K562 (cell line): ENCODE measurements at regions not wholly inside any gene's neighbourhood (a gene's known extent, or its start where the extent isn't known, plus 50 kb on each side); places are given as distances from the start of the nearest gene placed in this dataset.

ENCODE experiments used
- ATAC-seq: fragments of 200-7000 bp; cut with Tn5 transposase; 3 replicates; pipeline ENCODE4 v1.9.1; 2020; ENCODE audit warnings: moderate library complexity
- BruUV-seq: library from RNA; stranded (reverse); fragments of 400-500 nt; replicated peaks from 2 replicates; lab custom pipeline; 2021; lab: Mats Ljungman, UMichigan
- CTCF ChIA-PET: fragments of 300-600 bp; formaldehyde crosslinking; extraction: SDS; loops from one replicate; lab custom pipeline; 2021; ENCODE audit warnings: low intra/inter-chr PET ratio; lab: Yijun Ruan, JAX
- POLR2A ChIA-PET: fragments of 300-600, 350-650 bp; sonication (Branson Sonifier 250); formaldehyde crosslinking; extraction: SDS; loops from one replicate; lab custom pipeline; 2021; ENCODE audit warnings: antibody characterized with exemption, inconsistent platforms; lab: Yijun Ruan, JAX
- DNase-seq, 4 experiments: peaks; one replicate each; pipeline versions ENCODE4 v3.0.0 to v3.0.0-alpha.2; 2011 to 2018; ENCODE audit warnings: low spot score in 3 of 4, mixed read lengths in 3 of 4; ENCODE audit errors: extremely low read depth in 1 of 4
- FAIRE-seq: peaks from 2 replicates; lab custom pipeline; 2011; peaks lifted over from hg19 to GRCh38; lab: Jason Lieb, UNC
- H2AFZ ChIP-seq: 2 replicates; pipeline ENCODE4 v1.6.0; 2011; ENCODE audit warnings: low read depth, low read length, control low read depth, inconsistent platforms
- H3K27ac ChIP-seq: fragments of 200-600 bp; 3 replicates; pipeline ENCODE4 v1.8.0; 2011; ENCODE audit warnings: low read depth, mild to moderate bottlenecking, control low read depth, inconsistent platforms, low read length, moderate library complexity, mixed read lengths; ENCODE audit errors: extremely low read depth
- H3K27me3 ChIP-seq, 2 experiments: fragments of 300-600 bp in 1 of 2; 2 replicates in 1 of 2; 3 replicates in 1 of 2; pipeline versions ENCODE4 v1.6.0 to v1.8.0; 2011; ENCODE audit warnings: inconsistent platforms in 2 of 2, low read length in 2 of 2, mild to moderate bottlenecking in 1 of 2, mixed read lengths in 1 of 2, moderate library complexity in 1 of 2; ENCODE audit not compliant: control insufficient read depth in 2 of 2, insufficient read depth in 2 of 2
- H3K36me3 ChIP-seq: fragments of 300-600 bp; 3 replicates; pipeline ENCODE4 v1.8.0; 2011; ENCODE audit warnings: mild to moderate bottlenecking, low read length, inconsistent platforms; ENCODE audit not compliant: control insufficient read depth, insufficient read depth
- H3K4me1 ChIP-seq, 2 experiments: fragments of 200-600 bp in 1 of 2; replicated peaks in 1 of 2; 2 replicates in 1 of 2; 3 replicates in 1 of 2; pipeline versions ENCODE4 v1.5.1 to v1.8.0; 2011; ENCODE audit warnings: inconsistent platforms in 2 of 2, low read length in 2 of 2, mild to moderate bottlenecking in 1 of 2, mixed read lengths in 1 of 2, moderate library complexity in 1 of 2; ENCODE audit not compliant: control insufficient read depth in 2 of 2, insufficient read depth in 2 of 2
- H3K4me2 ChIP-seq: 2 replicates; pipeline ENCODE4 v1.6.1; 2011; ENCODE audit warnings: low read length, control low read depth, inconsistent platforms, mixed read lengths; ENCODE audit not compliant: insufficient read depth
- H3K4me3 ChIP-seq: fragments of 200-600 bp; sonication (generic), shearing (Covaris generic); 2 replicates; pipeline ENCODE4 v1.5.1; 2016; ENCODE audit warnings: control low read depth, inconsistent platforms
- H3K79me2 ChIP-seq: fragments of 200-600 bp; 3 replicates; pipeline ENCODE4 v1.8.0; 2011; ENCODE audit warnings: low read length, inconsistent platforms; ENCODE audit not compliant: control insufficient read depth, insufficient read depth
- H3K9ac ChIP-seq, 2 experiments: 2 replicates each; pipeline versions ENCODE4 v1.6.0 to v1.6.1; 2011; ENCODE audit warnings: low read depth in 2 of 2, low read length in 2 of 2, control low read depth in 1 of 2, inconsistent platforms in 1 of 2, mild to moderate bottlenecking in 1 of 2, mixed read lengths in 1 of 2; ENCODE audit not compliant: insufficient read depth in 1 of 2
- H3K9me1 ChIP-seq: one replicate; pipeline ENCODE4 v1.6.0; 2011; ENCODE audit warnings: inconsistent platforms, mild to moderate bottlenecking, low read length, moderate library complexity; ENCODE audit not compliant: control insufficient read depth, insufficient read depth
- H3K9me3 ChIP-seq: replicated peaks from 2 replicates; pipeline ENCODE4 v1.5.1; 2011; ENCODE audit warnings: low read depth, low read length, inconsistent platforms; ENCODE audit not compliant: control insufficient read depth, insufficient read depth
- H4K20me1 ChIP-seq: replicated peaks from 2 replicates; pipeline ENCODE4 v1.6.1; 2011; ENCODE audit warnings: low read length, inconsistent platforms, mixed read lengths; ENCODE audit not compliant: control insufficient read depth, insufficient read depth
- CGGBP1 ChIP-seq: fragments of 250-450 bp; sonication (Bioruptor Pico); IDR thresholded peaks from 2 replicates; pipeline ENCODE4 v1.9.0; 2021; ENCODE audit warnings: mild to moderate bottlenecking
- E2F3 ChIP-seq: fragments of 250-450 bp; sonication (Bioruptor Pico); IDR thresholded peaks from 2 replicates; pipeline ENCODE4 v1.4.0; 2020; ENCODE audit warnings: mild to moderate bottlenecking
- GATA2 ChIP-seq: sonication (generic); formaldehyde crosslinking; IDR thresholded peaks from 2 replicates; pipeline ENCODE4 v1.4.0; 2020; ENCODE audit warnings: mild to moderate bottlenecking, missing genetic modification reagents
- HDGF ChIP-seq: fragments of 450-650 bp; IDR thresholded peaks from 2 replicates; pipeline ENCODE4 v1.6.1; 2016
- MAX ChIP-seq: sonication (generic); formaldehyde crosslinking; IDR thresholded peaks from 2 replicates; pipeline ENCODE4 v1.9.0; 2022; ENCODE audit warnings: mild to moderate bottlenecking, missing genetic modification reagents
- NR3C1 ChIP-seq: sonication (generic); formaldehyde crosslinking; IDR thresholded peaks from 2 replicates; pipeline ENCODE4 v1.8.1; 2022; ENCODE audit warnings: missing genetic modification reagents
- SRSF7 ChIP-seq: fragments of 200-400 bp; formaldehyde crosslinking; optimal IDR thresholded peaks from 2 replicates; pipeline ENCODE3; 2017; ENCODE audit warnings: mild to moderate bottlenecking, low read depth, low read length
- STAG1 ChIP-seq: sonication (generic); formaldehyde crosslinking; IDR thresholded peaks from 2 replicates; pipeline ENCODE4 v1.5.0; 2020; ENCODE audit warnings: missing genetic modification reagents, borderline replicate concordance
- ZNF263 ChIP-seq: sonication (generic); formaldehyde crosslinking; IDR thresholded peaks from 2 replicates; pipeline ENCODE4 v1.8.0; 2022; ENCODE audit warnings: mild to moderate bottlenecking, missing genetic modification reagents, borderline replicate concordance
- ZNF830 ChIP-seq: fragments of 250-450 bp; sonication (Bioruptor Pico); IDR thresholded peaks from 2 replicates; pipeline ENCODE4 v1.5.0; 2021; ENCODE audit warnings: mild to moderate bottlenecking
- WGBS: fragments of 100-300 bp; shearing (Covaris generic); methylation state at CpG from one replicate; pipeline ENCODE4 v1.1.6; 2016; ENCODE audit warnings: low coverage, mixed read lengths; ENCODE audit not compliant: insufficient coverage; ENCODE audit errors: missing lambda C conversion rate; 5-methylcytosine and 5-hydroxymethylcytosine counted together
- in situ Hi-C: fragments of 300-500 bp; cut with MboI; formaldehyde crosslinking; loops from 4 replicates; pipeline ENCODE4 v1.15.0; 2018; ENCODE audit warnings: inconsistent platforms, mixed read lengths
- intact Hi-C: fragments of 100-400 bp; cut with micrococcal nuclease; formaldehyde crosslinking; loops from 2 replicates; pipeline ENCODE4 v1.14.2; 2022

GRCh38 chr11:36791957-36792356, 193.9 kb upstream of the RAG2 start (continued):
- no peak for TF ChIP-seq GATA2 (CRISPR knock-in tag)
- TF ChIP-seq STAG1 (CRISPR knock-in tag): no peak
- TF ChIP-seq CGGBP1: no peak
- no peak for TF ChIP-seq HDGF

GRCh38 chr11:36790526-36790925, 192.5 kb upstream of the RAG2 start:
- Histone ChIP-seq H3K9me3 (no peaks in the 10 kb centered on the region), H3K79me2 (no peaks in the 10 kb centered on the region), H3K4me1 (no peaks in the 10 kb centered on the region), H3K4me3 (no peak overlapping the region), H2AFZ (no peak overlapping the region), H3K27me3 (no peaks in the 10 kb centered on the region), H3K4me2 (no peak overlapping the region), H3K9ac (no peak overlapping the region), H3K36me3 (no peaks in the 10 kb centered on the region), H3K27ac (no peak overlapping the region), H4K20me1 (no peaks in the 10 kb centered on the region), H3K9me1 (no peaks in the 10 kb centered on the region)
- 0% methylated on average over 3 of the region's 3 CpGs for WGBS
- intact Hi-C loops: no loop called here
- ChIA-PET CTCF (no interaction called here), POLR2A (no interaction called here)
- TF ChIP-seq MAX: no peak
- no peak for TF ChIP-seq ZNF263 (CRISPR knock-in tag)
- TF ChIP-seq NR3C1 (CRISPR knock-in tag): no peak
- no peak for TF ChIP-seq E2F3 (CRISPR knock-in tag)
- no peak for TF ChIP-seq ZNF830 (CRISPR knock-in tag)
- no peak for TF ChIP-seq SRSF7
- no peak for ATAC-seq
- DNase-seq: no peak
- BruUV-seq: no TSS peak
- FAIRE-seq: no peak
- in situ Hi-C loops: no loop called here
